IMR-90 (cell line): ENCODE measurements at regions not wholly inside any gene's neighbourhood (a gene's known extent, or its start where the extent isn't known, plus 50 kb on each side); places are given as distances from the start of the nearest gene placed in this dataset.

Experiments used
- BHLHE40 ChIP-seq: fragments of 150-350 bp; IDR thresholded peaks from 2 replicates; pipeline ENCODE4 v1.6.1; 2016; ENCODE audit warnings: mild to moderate bottlenecking, low read depth, low read length
- CEBPB ChIP-seq: IDR thresholded peaks from 2 replicates; pipeline ENCODE4 v1.6.1; 2012; ENCODE audit warnings: low read depth, low read length, improper control_type of control experiment
- CHD1 ChIP-seq: IDR thresholded peaks from 2 replicates; pipeline ENCODE4 v1.6.1; 2012; ENCODE audit warnings: low read depth, low read length, improper control_type of control experiment
- FOS ChIP-seq: fragments of 150-350 bp; IDR thresholded peaks from 2 replicates; pipeline ENCODE4 v1.6.1; 2016; ENCODE audit warnings: low read depth, low read length
- MAFK ChIP-seq: IDR thresholded peaks from 2 replicates; pipeline ENCODE4 v1.6.1; 2012; ENCODE audit warnings: low read depth, low read length, improper control_type of control experiment
- MAZ ChIP-seq: IDR thresholded peaks from 2 replicates; pipeline ENCODE4 v1.6.1; 2012; ENCODE audit warnings: low read depth, mild to moderate bottlenecking, low read length, improper control_type of control experiment, moderate library complexity, borderline replicate concordance
- POLR2A ChIP-seq: IDR thresholded peaks from 2 replicates; pipeline ENCODE4 v1.6.1; 2012; ENCODE audit warnings: mild to moderate bottlenecking, low read depth, low read length
- RAD21 ChIP-seq: IDR thresholded peaks from 2 replicates; pipeline ENCODE4 v1.6.1; 2012; ENCODE audit warnings: low read length, improper control_type of control experiment
- TF ChIP-seq, protein P1 (sequence below): conservative IDR thresholded peaks from 2 replicates; pipeline ENCODE4 v1.5.1; 2012; ENCODE audit warnings: mild to moderate bottlenecking, low read depth, low read length, improper control_type of control experiment

DNA sequence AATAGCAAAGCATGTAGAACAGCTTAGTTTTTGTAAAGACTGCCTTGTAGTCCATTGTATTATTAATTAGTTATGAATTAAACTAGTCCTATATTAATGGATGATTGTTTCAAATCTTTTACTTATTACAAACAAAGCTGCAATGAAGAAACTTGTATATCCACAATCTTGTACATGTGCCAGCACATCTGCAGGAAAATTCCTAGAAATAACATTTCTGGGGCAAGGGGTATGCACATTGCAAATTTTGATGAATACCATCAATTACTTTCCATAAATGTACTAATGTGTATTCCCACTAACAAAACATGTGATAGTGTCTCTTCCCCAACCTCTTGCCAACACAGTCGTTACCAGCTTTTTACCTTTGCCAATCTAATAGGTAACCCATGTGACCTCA, 73.6 kb upstream of the AKAP12 start:
- TF ChIP-seq, protein P1, sequence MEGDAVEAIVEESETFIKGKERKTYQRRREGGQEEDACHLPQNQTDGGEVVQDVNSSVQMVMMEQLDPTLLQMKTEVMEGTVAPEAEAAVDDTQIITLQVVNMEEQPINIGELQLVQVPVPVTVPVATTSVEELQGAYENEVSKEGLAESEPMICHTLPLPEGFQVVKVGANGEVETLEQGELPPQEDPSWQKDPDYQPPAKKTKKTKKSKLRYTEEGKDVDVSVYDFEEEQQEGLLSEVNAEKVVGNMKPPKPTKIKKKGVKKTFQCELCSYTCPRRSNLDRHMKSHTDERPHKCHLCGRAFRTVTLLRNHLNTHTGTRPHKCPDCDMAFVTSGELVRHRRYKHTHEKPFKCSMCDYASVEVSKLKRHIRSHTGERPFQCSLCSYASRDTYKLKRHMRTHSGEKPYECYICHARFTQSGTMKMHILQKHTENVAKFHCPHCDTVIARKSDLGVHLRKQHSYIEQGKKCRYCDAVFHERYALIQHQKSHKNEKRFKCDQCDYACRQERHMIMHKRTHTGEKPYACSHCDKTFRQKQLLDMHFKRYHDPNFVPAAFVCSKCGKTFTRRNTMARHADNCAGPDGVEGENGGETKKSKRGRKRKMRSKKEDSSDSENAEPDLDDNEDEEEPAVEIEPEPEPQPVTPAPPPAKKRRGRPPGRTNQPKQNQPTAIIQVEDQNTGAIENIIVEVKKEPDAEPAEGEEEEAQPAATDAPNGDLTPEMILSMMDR, result no peak
- TF ChIP-seq CHD1 (no peak), RAD21 (no peak), MAFK (no peak), POLR2A (no peak), MAZ (no peak), CEBPB (no peak), BHLHE40 (no peak), FOS (no peak)
